Prostate gland (tissue), 1 donor: ENCODE measurements at regions not wholly inside any gene's neighbourhood (a gene's known extent, or its start where the extent isn't known, plus 50 kb on each side); places are given as distances from the start of the nearest gene placed in this dataset.

ENCODE experiments used
- POLR2A ChIP-seq: fragments of 450-650 bp; IDR thresholded peaks from one replicate; pipeline ENCODE4 v1.6.1; 2016; ENCODE audit warnings: antibody characterized with exemption, mild to moderate bottlenecking
- POLR2AphosphoS5 ChIP-seq: sonication (generic); formaldehyde crosslinking; IDR thresholded peaks from one replicate; pipeline ENCODE4 v1.6.1; 2017; ENCODE audit warnings: antibody characterized with exemption

- TF ChIP-seq POLR2A (no peak), POLR2AphosphoS5 (no peak)
Measured at GRCh38 chr1:119226913-119227312, 86.5 kb upstream of the WARS2 start.
